ENCODE measurements at regions not wholly inside any gene's neighbourhood (a gene's known extent, or its start where the extent isn't known, plus 50 kb on each side); places are given as distances from the start of the nearest gene placed in this dataset.

- Histone ChIP-seq H3K4me2 (ENCODE audit: low read depth, low read length) (no peak overlapping the region), H3K4me3 (ENCODE audit: low read length) (no peak overlapping the region), H3K9me2 (replicated peaks; ENCODE audit: insufficient read depth, low read length) (no peaks in the 10 kb centered on the region), H3K9ac (ENCODE audit: low read length) (no peak overlapping the region), H3K9me3 (replicated peaks; ENCODE audit: insufficient read depth, low read length) (no peaks in the 10 kb centered on the region), H3K27ac (ENCODE audit: low read length) (no peak overlapping the region), H3K4me1 (ENCODE audit: low read length) (no peaks in the 10 kb centered on the region), H3F3A (ENCODE audit: insufficient read depth, low read length) (no peaks in the 10 kb centered on the region), H2AFZ (ENCODE audit: low read length) (no peak overlapping the region), H3K36me3 (replicated peaks; ENCODE audit: insufficient read depth, low read length) (no peaks in the 10 kb centered on the region), H4K20me1 (ENCODE audit: insufficient read depth, low read length) (no peaks in the 10 kb centered on the region), H3K27me3 (replicated peaks; ENCODE audit: insufficient read depth, low read length) (no peaks in the 10 kb centered on the region), H3K79me2 (ENCODE audit: low read length) (no peaks in the 10 kb centered on the region)
- TF ChIP-seq EZH2phosphoT487 (IDR thresholded peaks at IDR 0.05; ENCODE audit: low read length) (no peak), EZH2 (optimal IDR thresholded peaks at IDR 0.05; ENCODE audit: low read depth, low read length) (no peak), CTCF (IDR thresholded peaks at IDR 0.05; ENCODE audit: low read length) (no peak)
- no peak for DNase-seq
Observed at GRCh38 chr6:92534109-92534508, 885.2 kb downstream of the EPHA7 start.

GRCh38 chr6:92522589-92522988 is 896.8 kb downstream of the EPHA7 start:
- H3K9me2 ChIP-seq (replicated peaks; ENCODE audit: insufficient read depth, low read length): no peaks in the 10 kb centered on the region
- no peak overlapping the region for H3K9ac ChIP-seq (ENCODE audit: low read length)
- H3K36me3 ChIP-seq (replicated peaks; ENCODE audit: insufficient read depth, low read length): no peaks in the 10 kb centered on the region
- no peaks in the 10 kb centered on the region for H3K9me3 ChIP-seq (replicated peaks; ENCODE audit: insufficient read depth, low read length)
- H3K4me1 ChIP-seq (ENCODE audit: low read length): no peaks in the 10 kb centered on the region
- no peaks in the 10 kb centered on the region for H3F3A ChIP-seq (ENCODE audit: insufficient read depth, low read length)
- H3K4me3 ChIP-seq (ENCODE audit: low read length): no peak overlapping the region
- H3K79me2 ChIP-seq (ENCODE audit: low read length): no peaks in the 10 kb centered on the region
- TF ChIP-seq EZH2phosphoT487 (IDR thresholded peaks at IDR 0.05; ENCODE audit: low read length): no peak
- no peak for TF ChIP-seq EZH2 (optimal IDR thresholded peaks at IDR 0.05; ENCODE audit: low read depth, low read length)
- TF ChIP-seq CTCF (IDR thresholded peaks at IDR 0.05; ENCODE audit: low read length): no peak
- H3K27me3 ChIP-seq (replicated peaks; ENCODE audit: insufficient read depth, low read length): no peaks in the 10 kb centered on the region
- DNase-seq: no peak
- H3K27ac ChIP-seq (ENCODE audit: low read length): no peak overlapping the region
- H2AFZ ChIP-seq (ENCODE audit: low read length): no peak overlapping the region
- no peak overlapping the region for H3K4me2 ChIP-seq (ENCODE audit: low read depth, low read length)
- no peaks in the 10 kb centered on the region; the same call in 1 of the 2 replicates for H4K20me1 ChIP-seq (ENCODE audit: insufficient read depth, low read length)

GRCh38 chr6:92521553-92521952 is 897.8 kb downstream of the EPHA7 start:
- DNase-seq: no peak
- no peaks in the 10 kb centered on the region; the same call in 1 of the 2 replicates for H4K20me1 ChIP-seq (ENCODE audit: insufficient read depth, low read length)
- H3K36me3 ChIP-seq (replicated peaks; ENCODE audit: insufficient read depth, low read length): no peaks in the 10 kb centered on the region
- H3K27ac ChIP-seq (ENCODE audit: low read length): no peak overlapping the region
- no peaks in the 10 kb centered on the region for H3F3A ChIP-seq (ENCODE audit: insufficient read depth, low read length)
- H3K9me2 ChIP-seq (replicated peaks; ENCODE audit: insufficient read depth, low read length): no peaks in the 10 kb centered on the region
- TF ChIP-seq CTCF (IDR thresholded peaks at IDR 0.05; ENCODE audit: low read length): no peak
- H3K4me1 ChIP-seq (ENCODE audit: low read length): no peaks in the 10 kb centered on the region
- no peaks in the 10 kb centered on the region for H3K79me2 ChIP-seq (ENCODE audit: low read length)
- no peak overlapping the region for H3K4me2 ChIP-seq (ENCODE audit: low read depth, low read length)
- H3K9me3 ChIP-seq (replicated peaks; ENCODE audit: insufficient read depth, low read length): no peaks in the 10 kb centered on the region
- no peak overlapping the region for H3K4me3 ChIP-seq (ENCODE audit: low read length)
- H2AFZ ChIP-seq (ENCODE audit: low read length): no peak overlapping the region
- no peak overlapping the region for H3K9ac ChIP-seq (ENCODE audit: low read length)
- H3K27me3 ChIP-seq (replicated peaks; ENCODE audit: insufficient read depth, low read length): no peaks in the 10 kb centered on the region

All from MM.1S (cell line).